Liver (tissue), 8 donors: ENCODE measurements at regions not wholly inside any gene's neighbourhood (a gene's known extent, or its start where the extent isn't known, plus 50 kb on each side); places are given as distances from the start of the nearest gene placed in this dataset.

ENCODE experiments used
- DNase-seq: peaks from one replicate; pipeline ENCODE4 v3.0.0-alpha.2; 2017; ENCODE audit warnings: low spot score
- H3K27ac ChIP-seq, 2 donors: one replicate each; pipeline ENCODE4 v1.7.0; 2013; ENCODE audit warnings: inconsistent platforms in 2 of 2, low read length in 2 of 2, control low read depth in 1 of 2, low read depth in 1 of 2, mild to moderate bottlenecking in 1 of 2
- H3K27me3 ChIP-seq, 4 donors: one replicate each; pipeline versions ENCODE4 v1.6.1 to v1.7.0; 2013; ENCODE audit warnings: low read length in 3 of 4, inconsistent platforms in 1 of 4, mild to moderate bottlenecking in 1 of 4, moderate library complexity in 1 of 4; ENCODE audit not compliant: control insufficient read depth in 4 of 4, insufficient read depth in 4 of 4
- H3K36me3 ChIP-seq, 4 donors: one replicate each; pipeline versions ENCODE4 v1.6.1 to v1.7.0; 2013; ENCODE audit warnings: low read length in 3 of 4, mild to moderate bottlenecking in 3 of 4, low read depth in 1 of 4, moderate library complexity in 1 of 4; ENCODE audit not compliant: control insufficient read depth in 4 of 4, insufficient read depth in 3 of 4
- H3K4me1 ChIP-seq, 4 donors: one replicate each; pipeline versions ENCODE4 v1.6.1 to v1.7.0; 2013; ENCODE audit warnings: low read length in 3 of 4, mild to moderate bottlenecking in 3 of 4, moderate library complexity in 1 of 4; ENCODE audit not compliant: control insufficient read depth in 4 of 4, insufficient read depth in 4 of 4
- H3K4me3 ChIP-seq, 3 donors: one replicate each; pipeline versions ENCODE4 v1.6.1 to v1.7.0; 2013; ENCODE audit warnings: low read length in 3 of 3, control low read depth in 1 of 3, low read depth in 1 of 3, mild to moderate bottlenecking in 1 of 3
- H3K9ac ChIP-seq, 2 donors: one replicate each; pipeline ENCODE4 v1.7.0; 2013; ENCODE audit warnings: low read length in 2 of 2, mild to moderate bottlenecking in 2 of 2, moderate library complexity in 2 of 2, control low read depth in 1 of 2, low read depth in 1 of 2
- H3K9me3 ChIP-seq, 4 donors: one replicate each; pipeline versions ENCODE4 v1.6.1 to v1.7.0; 2013; ENCODE audit warnings: low read length in 3 of 4; ENCODE audit not compliant: control insufficient read depth in 4 of 4
- CTCF ChIP-seq: fragments of 150-350 bp; IDR thresholded peaks from 2 replicates; pipeline ENCODE4 v1.5.1; 2017; ENCODE audit warnings: improper control_type of control experiment, low read depth, low read length; ENCODE audit not compliant: missing input control
- EGR1 ChIP-seq, 2 donors: IDR thresholded peaks; 2 replicates each; pipeline ENCODE4 v1.6.1; 2016 to 2018; ENCODE audit warnings: antibody characterized with exemption in 2 of 2, low read depth in 2 of 2
- HNF4A ChIP-seq, 2 donors: conservative IDR thresholded peaks; 2 replicates each; pipeline ENCODE4 v1.6.1; 2016; ENCODE audit warnings: antibody characterized with exemption in 2 of 2, mild to moderate bottlenecking in 2 of 2
- HNF4G ChIP-seq: IDR thresholded peaks from 2 replicates; pipeline ENCODE4 v1.6.1; 2016; ENCODE audit warnings: antibody characterized with exemption
- JUND ChIP-seq, 2 donors: IDR thresholded peaks; 2 replicates each; pipeline ENCODE4 v1.6.1; 2016; ENCODE audit warnings: antibody characterized with exemption in 2 of 2
- MAX ChIP-seq: IDR thresholded peaks from 2 replicates; pipeline ENCODE4 v1.6.1; 2016; ENCODE audit warnings: antibody characterized with exemption
- RXRA ChIP-seq, 2 donors: IDR thresholded peaks; 2 replicates each; pipeline ENCODE4 v1.6.1; 2017 to 2018; ENCODE audit warnings: antibody characterized with exemption in 2 of 2, mild to moderate bottlenecking in 1 of 2
- SP1 ChIP-seq: IDR thresholded peaks from 2 replicates; pipeline ENCODE4 v1.6.1; 2018; ENCODE audit warnings: antibody characterized with exemption, mild to moderate bottlenecking
- TAF1 ChIP-seq: conservative IDR thresholded peaks from 2 replicates; pipeline ENCODE4 v1.6.1; 2016; ENCODE audit warnings: antibody characterized with exemption, mild to moderate bottlenecking
- ZBTB33 ChIP-seq: IDR thresholded peaks from 2 replicates; pipeline ENCODE4 v1.6.1; 2016; ENCODE audit warnings: antibody characterized with exemption
- WGBS: extraction: QIAGEN DNeasy Blood & Tissue Kit; methylation state at CpG from one replicate; pipeline ENCODE4 v1.1.7; 2013; 5-methylcytosine and 5-hydroxymethylcytosine counted together
- donor health status: healthy.
- donor health status: healthy.
- donor health status: healthy.
- donor health status: healthy.
- donor health status: healthy.

GRCh38 chr2:193088026-193088425, 893.3 kb upstream of the TMEFF2 start:
- no peaks in the 10 kb centered on the region for H3K9me3 ChIP-seq
- no peaks in the 10 kb centered on the region for H3K27me3 ChIP-seq
- no peak overlapping the region for H3K9ac ChIP-seq
- peaks cover 0 to 2% (median 0%) of the 10 kb centered on the region in 4 donors for H3K4me1 ChIP-seq
- H3K36me3 ChIP-seq = no peaks in the 10 kb centered on the region
- WGBS = 20% methylated on average over 1 of the region's 1 CpG
- DNase-seq = no peak
- TF ChIP-seq SP1 (no peak), EGR1 (IDR thresholded peaks at IDR 0.05; ENCODE audit: low read depth in 2 of 2) (no peak), TAF1 (no peak), HNF4A (conservative IDR thresholded peaks at IDR 0.05) (no peak), JUND (IDR thresholded peaks at IDR 0.05) (no peak), HNF4G (no peak), MAX (no peak), RXRA (IDR thresholded peaks at IDR 0.05) (no peak)
- no peak overlapping the region for H3K27ac ChIP-seq
- H3K4me3 ChIP-seq = no peak overlapping the region

GRCh38 chr2:193076995-193077394, 882.3 kb upstream of the TMEFF2 start:
- Histone ChIP-seq H3K4me1 (no peaks in the 10 kb centered on the region), H3K9ac (no peak overlapping the region), H3K27ac (no peak overlapping the region), H3K27me3 (no peaks in the 10 kb centered on the region), H3K9me3 (no peaks in the 10 kb centered on the region), H3K36me3 (no peaks in the 10 kb centered on the region), H3K4me3 (no peak overlapping the region)
- DNase-seq = no peak
- TF ChIP-seq EGR1 (IDR thresholded peaks at IDR 0.05; ENCODE audit: low read depth in 2 of 2) (no peak), CTCF (no peak)

GRCh38 chr2:193074933-193075332, 880.2 kb upstream of the TMEFF2 start:
- 83% methylated on average over 2 of the region's 2 CpGs for WGBS

More at GRCh38 chr2:193074933-193075332, 880.2 kb upstream of the TMEFF2 start:
- H3K27me3 ChIP-seq = no peaks in the 10 kb centered on the region
- no peak overlapping the region for H3K4me3 ChIP-seq
- H3K9me3 ChIP-seq = peaks cover 0 to 6% (median 0%) of the 10 kb centered on the region in 4 donors
- no peaks in the 10 kb centered on the region for H3K4me1 ChIP-seq
- H3K9ac ChIP-seq = no peak overlapping the region
- H3K36me3 ChIP-seq = no peaks in the 10 kb centered on the region
- TF ChIP-seq ZBTB33 = no peak
- no peak for TF ChIP-seq EGR1 (IDR thresholded peaks at IDR 0.05; ENCODE audit: low read depth in 2 of 2)
- no peak for DNase-seq
- H3K27ac ChIP-seq = no peak overlapping the region
